ENCODE measurements at regions not wholly inside any gene's neighbourhood (a gene's known extent, or its start where the extent isn't known, plus 50 kb on each side); places are given as distances from the start of the nearest gene placed in this dataset.
A peak's percentile ranks its signal among the peaks of the same experiment; 100 is the strongest.

DNA sequence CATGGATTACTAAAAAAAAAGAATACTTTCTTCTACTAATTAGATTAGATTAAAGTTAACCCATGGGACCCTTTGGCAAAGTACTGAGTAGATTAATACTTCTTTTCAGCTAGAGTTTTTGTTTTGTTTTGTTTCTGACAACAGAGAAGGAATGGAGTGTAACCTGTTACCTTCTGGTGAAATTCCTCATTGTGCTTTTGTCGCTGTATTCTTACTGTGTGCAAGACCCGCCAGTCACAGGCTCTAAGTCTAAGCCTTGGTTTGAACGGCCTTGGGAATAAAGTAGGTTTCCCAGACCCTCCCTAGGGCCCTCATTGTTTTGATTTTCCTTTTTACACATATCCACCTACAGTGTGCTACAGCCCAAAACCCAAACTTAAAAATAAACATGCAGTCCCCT is 171.1 kb upstream of the IL12A start:
- intact Hi-C loops (cut with DNase I) = loop anchor here in 2 of 10 donors (5.0 kb wide), 2 partner anchors 200 to 205 kb away; no protein-coding TSS in a partner anchor
- no peaks in the 10 kb centered on the region for H3K36me3 ChIP-seq
- H3K9me3 ChIP-seq = no peaks in the 10 kb centered on the region
- ATAC-seq = no peak
- 68 to 72% methylated on average over 3 of the region's 3 CpGs for WGBS, 2 donors
- H3K4me3 ChIP-seq = no peak overlapping the region
- DNase-seq = no peak
- no peak overlapping the region for H3K27ac ChIP-seq
- H3K4me1 ChIP-seq = peaks cover 0 to 35% (median 27%) of the 10 kb centered on the region in 9 donors
- no peaks in the 10 kb centered on the region for H3K27me3 ChIP-seq
- no peak for TF ChIP-seq CTCF (IDR thresholded peaks at IDR 0.05)

GRCh38 chr3:159818399-159818798 is 170.2 kb upstream of the IL12A start:
- ATAC-seq (peak; percentile 61 to 88 (median 82)), DNase-seq (peak; percentile 60 to 66)
- TF ChIP-seq CTCF (IDR thresholded peaks at IDR 0.05) = peak in 5 of 9 donors; percentile 11 to 54 (median 33)
- H3K36me3 ChIP-seq = no peaks in the 10 kb centered on the region
- peaks cover 0 to 38% (median 27%) of the 10 kb centered on the region in 9 donors for H3K4me1 ChIP-seq
- intact Hi-C loops (cut with DNase I) = loop anchor here in 2 of 10 donors (5.0 kb wide), 2 partner anchors 201 to 206 kb away; no protein-coding TSS in a partner anchor
- no peaks in the 10 kb centered on the region for H3K9me3 ChIP-seq
- H3K4me3 ChIP-seq = no peak overlapping the region
- peak overlapping the region in 3 of 10 donors; percentile 17 to 40 (median 33) for H3K27ac ChIP-seq
- no peaks in the 10 kb centered on the region for H3K27me3 ChIP-seq
- 22 to 38% methylated on average over 3 of the region's 3 CpGs for WGBS, 2 donors

- Histone ChIP-seq H3K27me3 (no peaks in the 10 kb centered on the region), H3K4me3 (no peak overlapping the region), H3K9me3 (no peaks in the 10 kb centered on the region), H3K36me3 (no peaks in the 10 kb centered on the region), H3K27ac (peak overlapping the region in 3 of 10 donors; percentile 17 to 40 (median 33)), H3K4me1 (peaks cover 0 to 41% (median 25%) of the 10 kb centered on the region in 9 donors)
- no peak for DNase-seq
- no peak for TF ChIP-seq CTCF (IDR thresholded peaks at IDR 0.05)
- no peak for ATAC-seq
- intact Hi-C loops (cut with DNase I) = loop anchor here in 2 of 10 donors (5.0 kb wide), 2 partner anchors 202 to 207 kb away; no protein-coding TSS in a partner anchor
- 57 to 62% methylated on average over 3 of the region's 3 CpGs for WGBS, 2 donors
These were observed 169.6 kb upstream of the IL12A start for GRCh38 chr3:159818997-159819500.

DNA sequence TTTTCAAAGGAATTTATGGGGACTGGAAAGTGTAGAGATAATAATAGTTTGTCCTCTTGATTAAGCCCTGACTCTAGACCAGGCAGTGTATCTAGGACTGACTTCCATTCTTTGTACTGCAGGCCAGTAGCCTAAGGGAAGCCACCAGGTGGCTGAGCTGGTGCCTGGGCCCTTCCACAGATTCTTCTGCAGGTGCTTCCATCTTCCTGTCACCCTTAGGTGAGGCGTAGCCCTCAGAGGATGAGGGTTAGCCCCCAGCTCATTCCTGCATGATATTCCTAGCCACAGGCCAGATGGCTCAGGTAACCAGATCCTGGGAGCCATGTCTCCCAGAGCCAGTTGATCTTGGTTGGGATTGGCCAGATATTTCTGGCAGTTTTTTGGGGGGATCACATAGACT is 169.0 kb upstream of the IL12A start:
- intact Hi-C loops (cut with DNase I) = loop anchor here in 3 of 10 donors (5.0 kb wide), 4 partner anchors 173 to 207 kb away; no protein-coding TSS in a partner anchor
- DNase-seq = no peak
- peaks cover 0 to 43% (median 26%) of the 10 kb centered on the region in 9 donors for H3K4me1 ChIP-seq
- H3K36me3 ChIP-seq = no peaks in the 10 kb centered on the region
- WGBS, 2 donors = 98 to 100% methylated on average over 1 of the region's 1 CpG
- H3K27me3 ChIP-seq = no peaks in the 10 kb centered on the region
- H3K4me3 ChIP-seq = no peak overlapping the region
- no peak for TF ChIP-seq CTCF (IDR thresholded peaks at IDR 0.05)
- ATAC-seq = no peak
- H3K9me3 ChIP-seq = no peaks in the 10 kb centered on the region
- H3K27ac ChIP-seq = peak overlapping the region in 1 of 10 donors; percentile 33
